ENCODE measurements at regions not wholly inside any gene's neighbourhood (a gene's known extent, or its start where the extent isn't known, plus 50 kb on each side); places are given as distances from the start of the nearest gene placed in this dataset.

- Histone ChIP-seq H3K4me1 (peaks cover 0 to 5% (median 0%) of the 10 kb centered on the region in 10 experiments; a peak in 2 of 20 replicates), H3K9ac (no peak overlapping the region), H3K27me3 (no peaks in the 10 kb centered on the region), H3K27ac (no peak overlapping the region), H4K20me1 (no peaks in the 10 kb centered on the region), H3K4me2 (no peak overlapping the region), H3K36me3 (no peaks in the 10 kb centered on the region), H3K4me3 (no peak overlapping the region), H3K9me3 (replicated peaks in 1 of 11) (peaks cover 4 to 16% (median 11%) of the 10 kb centered on the region in 11 experiments; a peak in 15 of 22 replicates)
- TF ChIP-seq Cebpa-rat (IDR thresholded peaks at IDR 0.05), result no peak
Observed at GRCh38 chr1:228818928-228819630, 83.8 kb downstream of the RHOU start.

- Histone ChIP-seq H3K27ac (no peak overlapping the region), H3K9me3 (replicated peaks in 1 of 11) (peaks cover 4 to 16% (median 11%) of the 10 kb centered on the region in 11 experiments; a peak in 15 of 22 replicates), H3K4me2 (no peak overlapping the region), H3K27me3 (no peaks in the 10 kb centered on the region), H3K4me3 (no peak overlapping the region), H3K4me1 (peaks cover 6 to 12% (median 7%) of the 10 kb centered on the region in 10 experiments), H3K9ac (no peak overlapping the region), H4K20me1 (no peaks in the 10 kb centered on the region), H3K36me3 (no peaks in the 10 kb centered on the region)
- no peak for TF ChIP-seq Cebpa-rat (IDR thresholded peaks at IDR 0.05)
Observed at GRCh38 chr1:228821252-228821651, 86.0 kb downstream of the RHOU start.

- H4K20me1 ChIP-seq, result no peaks in the 10 kb centered on the region
- no peak overlapping the region for H3K27ac ChIP-seq
- H3K9ac ChIP-seq, result no peak overlapping the region
- no peaks in the 10 kb centered on the region for H3K36me3 ChIP-seq
- H3K4me1 ChIP-seq, result peaks cover 15 to 27% (median 19%) of the 10 kb centered on the region in 10 experiments
- no peak for TF ChIP-seq Cebpa-rat (IDR thresholded peaks at IDR 0.05)
- no peak overlapping the region for H3K4me3 ChIP-seq
- no peaks in the 10 kb centered on the region for H3K27me3 ChIP-seq
- no peak overlapping the region for H3K4me2 ChIP-seq
- H3K9me3 ChIP-seq (replicated peaks in 1 of 11), result peaks cover 4 to 13% (median 9%) of the 10 kb centered on the region in 11 experiments; a peak in 15 of 22 replicates
Observed at GRCh38 chr1:228823200-228823599, 87.9 kb downstream of the RHOU start.

GRCh38 chr1:228824366-228824765, 89.1 kb downstream of the RHOU start:
- no peak for TF ChIP-seq Cebpa-rat (IDR thresholded peaks at IDR 0.05)
- H3K4me3 ChIP-seq, result no peak overlapping the region
- no peak overlapping the region for H3K9ac ChIP-seq
- H3K27me3 ChIP-seq, result no peaks in the 10 kb centered on the region
- no peaks in the 10 kb centered on the region for H4K20me1 ChIP-seq
- no peaks in the 10 kb centered on the region for H3K36me3 ChIP-seq
- no peak overlapping the region for H3K27ac ChIP-seq
- H3K4me1 ChIP-seq, result peaks cover 15 to 35% (median 17%) of the 10 kb centered on the region in 10 experiments
- no peak overlapping the region for H3K4me2 ChIP-seq
- peaks cover 0 to 1% (median 0%) of the 10 kb centered on the region in 11 experiments; a peak in 5 of 22 replicates for H3K9me3 ChIP-seq (replicated peaks in 1 of 11)

GRCh38 chr1:228825041-228825440, 89.8 kb downstream of the RHOU start:
- no peak overlapping the region for H3K4me2 ChIP-seq
- no peak overlapping the region for H3K9ac ChIP-seq
- TF ChIP-seq Cebpa-rat (IDR thresholded peaks at IDR 0.05), result no peak
- H3K4me3 ChIP-seq, result no peak overlapping the region
- H4K20me1 ChIP-seq, result no peaks in the 10 kb centered on the region
- H3K9me3 ChIP-seq (replicated peaks in 1 of 11), result no peaks in the 10 kb centered on the region
- peaks cover 15 to 35% (median 17%) of the 10 kb centered on the region in 10 experiments for H3K4me1 ChIP-seq
- H3K27me3 ChIP-seq, result no peaks in the 10 kb centered on the region
- H3K36me3 ChIP-seq, result no peaks in the 10 kb centered on the region
- H3K27ac ChIP-seq, result no peak overlapping the region

- H3K36me3 ChIP-seq, result no peaks in the 10 kb centered on the region
- peak overlapping the region in 6 of 11 experiments; percentile 20 to 82 (median 44); a peak in 11 of 22 replicates for H3K27ac ChIP-seq
- peak overlapping the region; percentile 54 to 85 (median 73) for H3K4me2 ChIP-seq
- no peak overlapping the region for H3K4me3 ChIP-seq
- peak overlapping the region in 2 of 11 experiments; percentile 2 to 66; a peak in 2 of 22 replicates for H3K9ac ChIP-seq
- no peak for TF ChIP-seq Cebpa-rat (IDR thresholded peaks at IDR 0.05)
- H4K20me1 ChIP-seq, result no peaks in the 10 kb centered on the region
- H3K4me1 ChIP-seq, result peaks cover 15 to 39% (median 17%) of the 10 kb centered on the region in 10 experiments
- no peaks in the 10 kb centered on the region for H3K9me3 ChIP-seq (replicated peaks in 1 of 11)
- no peaks in the 10 kb centered on the region for H3K27me3 ChIP-seq
Observed at GRCh38 chr1:228825840-228826484, 90.7 kb downstream of the RHOU start.

GRCh38 chr1:228827019-228827418, 91.7 kb downstream of the RHOU start:
- TF ChIP-seq Cebpa-rat (IDR thresholded peaks at IDR 0.05), result no peak
- Histone ChIP-seq H3K4me2 (peak overlapping the region; percentile 54 to 85 (median 73)), H3K27me3 (no peaks in the 10 kb centered on the region), H4K20me1 (no peaks in the 10 kb centered on the region), H3K9me3 (replicated peaks in 1 of 11) (no peaks in the 10 kb centered on the region), H3K4me3 (no peak overlapping the region), H3K4me1 (peaks cover 15 to 43% (median 17%) of the 10 kb centered on the region in 10 experiments), H3K27ac (peak overlapping the region in 4 of 11 experiments; percentile 33 to 82 (median 63); a peak in 7 of 22 replicates), H3K36me3 (no peaks in the 10 kb centered on the region), H3K9ac (peak overlapping the region in 1 of 11 experiments; percentile 66; a peak in 1 of 22 replicates)

GRCh38 chr1:228828151-228828550, 92.9 kb downstream of the RHOU start:
- no peaks in the 10 kb centered on the region for H4K20me1 ChIP-seq
- H3K36me3 ChIP-seq, result no peaks in the 10 kb centered on the region
- no peaks in the 10 kb centered on the region for H3K27me3 ChIP-seq
- no peak overlapping the region; a peak in 2 of 22 replicates for H3K27ac ChIP-seq
- H3K9ac ChIP-seq, result no peak overlapping the region
- H3K4me2 ChIP-seq, result peak overlapping the region in 2 of 11 experiments; percentile 82 to 85; a peak in 4 of 22 replicates
- H3K4me3 ChIP-seq, result no peak overlapping the region
- no peaks in the 10 kb centered on the region for H3K9me3 ChIP-seq (replicated peaks in 1 of 11)
- peaks cover 15 to 43% (median 17%) of the 10 kb centered on the region in 10 experiments for H3K4me1 ChIP-seq
- no peak for TF ChIP-seq Cebpa-rat (IDR thresholded peaks at IDR 0.05)

GRCh38 chr1:228830185-228830953, 95.1 kb downstream of the RHOU start:
- Histone ChIP-seq H4K20me1 (no peaks in the 10 kb centered on the region), H3K9me3 (replicated peaks in 1 of 11) (no peaks in the 10 kb centered on the region), H3K27ac (no peak overlapping the region), H3K9ac (no peak overlapping the region), H3K4me2 (peak overlapping the region in 1 of 11 experiments; percentile 23; a peak in 1 of 22 replicates), H3K27me3 (no peaks in the 10 kb centered on the region), H3K36me3 (no peaks in the 10 kb centered on the region), H3K4me1 (peaks cover 15 to 43% (median 17%) of the 10 kb centered on the region in 10 experiments), H3K4me3 (no peak overlapping the region)
- TF ChIP-seq Cebpa-rat (IDR thresholded peaks at IDR 0.05), result no peak
